ENCODE measurements at regions not wholly inside any gene's neighbourhood (a gene's known extent, or its start where the extent isn't known, plus 50 kb on each side); places are given as distances from the start of the nearest gene placed in this dataset.

DNA sequence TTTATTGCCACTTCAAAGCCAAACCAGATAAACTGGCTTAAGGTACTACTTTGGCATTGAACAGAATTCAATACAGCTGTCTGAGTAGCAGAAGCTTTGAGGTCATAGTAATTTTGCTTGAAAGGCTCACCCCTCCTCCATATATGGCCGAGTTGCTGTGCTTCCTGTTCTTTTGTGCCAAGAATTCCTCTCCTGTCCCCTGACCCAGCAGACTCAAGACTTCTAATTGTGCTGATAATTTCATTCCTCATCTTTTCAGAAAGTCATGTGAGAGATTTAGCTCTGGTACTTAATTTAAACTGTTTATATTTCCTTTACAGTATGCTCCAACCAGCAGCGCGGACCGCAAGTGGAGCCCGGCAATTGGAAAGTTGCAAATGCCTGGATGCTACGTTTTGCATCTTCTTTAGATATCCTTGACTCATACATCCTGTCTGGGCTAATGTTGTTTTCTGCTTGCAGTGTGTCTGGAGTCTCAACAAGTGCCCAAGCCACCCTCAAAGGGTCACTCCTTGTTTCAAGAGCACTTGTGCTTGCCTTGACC is 373.4 kb downstream of the PDGFC start:
- Histone ChIP-seq H3K27ac (ENCODE audit: insufficient read depth, low read length) (peak overlapping the region; percentile 39; the same call in 1 of the 2 replicates), H3K14ac (replicated peaks; ENCODE audit: low read depth, low read length) (peak overlapping the region; percentile 53; the same call in 1 of the 2 replicates), H3K56ac (ENCODE audit: extremely low read depth, insufficient read depth, low read length) (0 out of 2 replicates have a peak overlapping the region, but pooled peaks have one; percentile 23), H3K79me1 (ENCODE audit: low read depth in 1 of 2, low read length in 2 of 2) (no peaks in the 10 kb centered on the region), H2BK20ac (ENCODE audit: low read depth, low read length) (peak overlapping the region; percentile 23), H3K9ac (ENCODE audit: low read depth, low read length) (no peak overlapping the region), H4K8ac (ENCODE audit: low read depth in 2 of 2, low read length in 2 of 2) (peak overlapping the region in 1 of 2 experiments; percentile 53; a peak in 3 of 4 replicates), H4K5ac (ENCODE audit: low read depth, low read length) (peak overlapping the region; percentile 22; the same call in 1 of the 2 replicates), H3K4me1 (ENCODE audit: control insufficient read depth, insufficient read depth, low read length) (peaks cover 3% of the 10 kb centered on the region; the same call in 1 of the 2 replicates), H3K23ac (ENCODE audit: low read depth, low read length) (no peak overlapping the region; the same call in 1 of the 2 replicates), H4K91ac (ENCODE audit: insufficient read depth, low read depth, low read length) (peak overlapping the region; percentile 47), H2AK5ac (ENCODE audit: low read depth, low read length) (no peak overlapping the region), H3K9me1 (ENCODE audit: insufficient read depth, low read length) (peaks cover 3% of the 10 kb centered on the region; the same call in 1 of the 2 replicates), H4K20me1 (ENCODE audit: insufficient read depth, low read length) (no peaks in the 10 kb centered on the region), H2AK9ac (replicated peaks; ENCODE audit: low read depth, low read length, poor library complexity) (no peak overlapping the region), H3K27me3 (ENCODE audit: control insufficient read depth, insufficient read depth, low read length) (no peaks in the 10 kb centered on the region), H2BK120ac (ENCODE audit: low read depth, low read length) (peak overlapping the region; percentile 69), H2BK5ac (ENCODE audit: low read depth, low read length, poor library complexity, severe bottlenecking) (peak overlapping the region; percentile 68), H3K4me3 (ENCODE audit: insufficient read depth, low read depth, low read length) (no peak overlapping the region), H2AFZ (replicated peaks; ENCODE audit: low read length, poor library complexity) (peak overlapping the region; percentile 70), H3K4ac (ENCODE audit: low read depth, low read length) (peak overlapping the region; percentile 12; the same call in 1 of the 2 replicates), H3K18ac (ENCODE audit: low read depth, low read length) (peak overlapping the region; percentile 24; the same call in 1 of the 2 replicates), H3K36me3 (ENCODE audit: control insufficient read depth, insufficient read depth, low read length) (no peaks in the 10 kb centered on the region), H3K9me3 (ENCODE audit: control insufficient read depth, insufficient read depth, low read length) (no peaks in the 10 kb centered on the region), H3K4me2 (ENCODE audit: low read depth, low read length) (peak overlapping the region; percentile 59), H2BK15ac (ENCODE audit: low read depth, low read length) (peak overlapping the region; percentile 16; the same call in 1 of the 3 replicates)
- no CpG with 5 or more reads among the region's 6 CpGs for WGBS, 2 experiments (ENCODE audit: extremely low coverage in 2 of 2, insufficient read length in 1 of 2)
- intact Hi-C loops (cut with micrococcal nuclease) (loop anchor here (1.0 to 5.0 kb wide), 2 partner anchors 370 to 529 kb away; no protein-coding TSS in a partner anchor), dilution Hi-C loops (cut with HindIII; ENCODE audit: low sequenced_read_pairs, unreplicated experiment) (no loop called here), in situ Hi-C loops (cut with MboI; ENCODE audit: low sequenced_read_pairs) (no loop called here)
- DNase-seq (peak; percentile 78), ATAC-seq (ENCODE audit: low read depth) (peak; percentile 88)
- POLR2A ChIA-PET (ENCODE audit: unreplicated experiment) = interaction anchor here (0.9 kb wide), 1 partner anchor 23 kb away, joined by 4 read pairs; no protein-coding TSS in a partner anchor
- TF ChIP-seq CHD1 (IDR thresholded peaks at IDR 0.05; ENCODE audit: low read depth, low read length) = no peak
- TF ChIP-seq USF2 (IDR thresholded peaks at IDR 0.05; ENCODE audit: low read depth, low read length) = no peak
- peak; percentile 33; the same call in 1 of the 2 replicates for TF ChIP-seq BHLHE40 (IDR thresholded peaks at IDR 0.05; ENCODE audit: low read depth, low read length)
- BruUV-seq (replicated peaks) = no TSS peak
- CTCF ChIA-PET = interaction anchor here (0.7 kb wide), 1 partner anchor 11 kb away, joined by 3 read pairs; no protein-coding TSS in a partner anchor
